ENCODE measurements at regions not wholly inside any gene's neighbourhood (a gene's known extent, or its start where the extent isn't known, plus 50 kb on each side); places are given as distances from the start of the nearest gene placed in this dataset.
"Not testable (repeated sequence)": the region's sequence is repeated elsewhere in the genome, so short reads cannot be mapped to it uniquely, and the experiment has no call there.

- TF ChIP-seq, protein P1, sequence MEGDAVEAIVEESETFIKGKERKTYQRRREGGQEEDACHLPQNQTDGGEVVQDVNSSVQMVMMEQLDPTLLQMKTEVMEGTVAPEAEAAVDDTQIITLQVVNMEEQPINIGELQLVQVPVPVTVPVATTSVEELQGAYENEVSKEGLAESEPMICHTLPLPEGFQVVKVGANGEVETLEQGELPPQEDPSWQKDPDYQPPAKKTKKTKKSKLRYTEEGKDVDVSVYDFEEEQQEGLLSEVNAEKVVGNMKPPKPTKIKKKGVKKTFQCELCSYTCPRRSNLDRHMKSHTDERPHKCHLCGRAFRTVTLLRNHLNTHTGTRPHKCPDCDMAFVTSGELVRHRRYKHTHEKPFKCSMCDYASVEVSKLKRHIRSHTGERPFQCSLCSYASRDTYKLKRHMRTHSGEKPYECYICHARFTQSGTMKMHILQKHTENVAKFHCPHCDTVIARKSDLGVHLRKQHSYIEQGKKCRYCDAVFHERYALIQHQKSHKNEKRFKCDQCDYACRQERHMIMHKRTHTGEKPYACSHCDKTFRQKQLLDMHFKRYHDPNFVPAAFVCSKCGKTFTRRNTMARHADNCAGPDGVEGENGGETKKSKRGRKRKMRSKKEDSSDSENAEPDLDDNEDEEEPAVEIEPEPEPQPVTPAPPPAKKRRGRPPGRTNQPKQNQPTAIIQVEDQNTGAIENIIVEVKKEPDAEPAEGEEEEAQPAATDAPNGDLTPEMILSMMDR (optimal IDR thresholded peaks at IDR 0.05 in 1 of 3, IDR thresholded peaks at IDR 0.05 in 1 of 3, conservative IDR thresholded peaks at IDR 0.05 in 1 of 3; ENCODE audit: extremely low read depth in 1 of 3, insufficient read depth in 2 of 3, low read length in 3 of 3): not testable (repeated sequence)
- TF ChIP-seq EZH2 (IDR thresholded peaks at IDR 0.05; ENCODE audit: low read length): not testable (repeated sequence)
Observed at GRCh38 chr9:67210842-67211241, 218.5 kb upstream of the SPATA31A3 start.
